GM21515 (cell line): ENCODE measurements at regions not wholly inside any gene's neighbourhood (a gene's known extent, or its start where the extent isn't known, plus 50 kb on each side); places are given as distances from the start of the nearest gene placed in this dataset.
"Not testable (repeated sequence)": the region's sequence is repeated elsewhere in the genome, so short reads cannot be mapped to it uniquely, and the experiment has no call there.

Experiments used
- ATAC-seq: cut with Tn5 transposase; IDR thresholded peaks from one replicate; pipeline ENCODE4 v1.9.1; 2021; ENCODE audit not compliant: unreplicated experiment

GRCh38 chr5:167821669-167822068 is 469.8 kb upstream of the WWC1 start:
- ATAC-seq: no peak

- ATAC-seq: no peak
These were observed 469.2 kb upstream of the WWC1 start for GRCh38 chr5:167822241-167822640.

GRCh38 chr5:167823405-167823804 is 468.0 kb upstream of the WWC1 start:
- ATAC-seq: no peak

GRCh38 chr5:167827766-167828165 is 463.7 kb upstream of the WWC1 start:
- no peak for ATAC-seq

- no peak for ATAC-seq
These were observed 459.5 kb upstream of the WWC1 start for GRCh38 chr5:167831754-167832504.

- no peak for ATAC-seq
These were observed 458.8 kb upstream of the WWC1 start for GRCh38 chr5:167832609-167833008.

GRCh38 chr5:167833456-167833855 is 458.0 kb upstream of the WWC1 start:
- ATAC-seq: no peak

GRCh38 chr5:167835146-167835545 is 456.3 kb upstream of the WWC1 start:
- ATAC-seq: no peak

- ATAC-seq: no peak
These were observed 454.3 kb upstream of the WWC1 start for GRCh38 chr5:167837127-167837526.

- no peak for ATAC-seq
These were observed 452.4 kb upstream of the WWC1 start for GRCh38 chr5:167839065-167839464.

GRCh38 chr5:167840527-167841130 is 450.8 kb upstream of the WWC1 start:
- no peak for ATAC-seq

- no peak for ATAC-seq
These were observed 447.4 kb upstream of the WWC1 start for GRCh38 chr5:167843881-167844572.

GRCh38 chr5:167845952-167846351 is 445.5 kb upstream of the WWC1 start:
- ATAC-seq: no peak

- no peak for ATAC-seq
These were observed 441.6 kb upstream of the WWC1 start for GRCh38 chr5:167849874-167850273.

GRCh38 chr5:167850911-167851310 is 440.5 kb upstream of the WWC1 start:
- no peak for ATAC-seq

- no peak for ATAC-seq
These were observed 440.0 kb upstream of the WWC1 start for GRCh38 chr5:167851416-167851815.

- no peak for ATAC-seq
These were observed 438.9 kb upstream of the WWC1 start for GRCh38 chr5:167852515-167852914.

- ATAC-seq: no peak
These were observed 438.0 kb upstream of the WWC1 start for GRCh38 chr5:167853421-167853820.

GRCh38 chr5:167855818-167856217 is 435.6 kb upstream of the WWC1 start:
- no peak for ATAC-seq

GRCh38 chr5:167857321-167857720 is 434.1 kb upstream of the WWC1 start:
- ATAC-seq: no peak

- ATAC-seq: not testable (repeated sequence)
These were observed 433.1 kb upstream of the WWC1 start for GRCh38 chr5:167858186-167858855.
